GM12878 (cell line): ENCODE measurements at regions not wholly inside any gene's neighbourhood (a gene's known extent, or its start where the extent isn't known, plus 50 kb on each side); places are given as distances from the start of the nearest gene placed in this dataset.

Experiments
- CBX3 ChIP-seq: fragments of 200-600 bp; sonication (generic); IDR thresholded peaks from 2 replicates; pipeline ENCODE4 v1.6.1; 2016; ENCODE audit warnings: low read depth, borderline replicate concordance
- CBX5 ChIP-seq: sonication (generic); IDR thresholded peaks from 2 replicates; pipeline ENCODE4 v1.6.1; 2016; ENCODE audit warnings: low read depth, moderate library complexity, mild to moderate bottlenecking, inconsistent platforms
- CHD4 ChIP-seq: fragments of 200-600 bp; sonication (generic); IDR thresholded peaks from 2 replicates; pipeline ENCODE4 v1.6.1; 2016; ENCODE audit warnings: mild to moderate bottlenecking
- CREM ChIP-seq: IDR thresholded peaks from 2 replicates; pipeline ENCODE4 v1.6.1; 2014; ENCODE audit warnings: antibody characterized with exemption, low read depth
- DPF2 ChIP-seq: fragments of 450-650 bp; IDR thresholded peaks from 2 replicates; pipeline ENCODE4 v1.6.1; 2017; ENCODE audit warnings: mild to moderate bottlenecking
- ESRRA ChIP-seq: IDR thresholded peaks from 2 replicates; pipeline ENCODE4 v1.6.1; 2012; ENCODE audit warnings: mild to moderate bottlenecking, low read length, improper control_type of control experiment
- FOXK2 ChIP-seq: fragments of 450-650 bp; IDR thresholded peaks from 2 replicates; pipeline ENCODE4 v1.6.1; 2017; ENCODE audit warnings: mild to moderate bottlenecking, moderate library complexity
- GATAD2B ChIP-seq: fragments of 450-650 bp; conservative IDR thresholded peaks from 2 replicates; pipeline ENCODE4 v1.6.1; 2017; ENCODE audit warnings: low read depth, mild to moderate bottlenecking, moderate library complexity
- MEF2A ChIP-seq: IDR thresholded peaks from 2 replicates; pipeline ENCODE4 v1.6.1; 2011; ENCODE audit warnings: low read depth, mild to moderate bottlenecking, low read length, moderate library complexity; ENCODE audit not compliant: insufficient read depth
- MEF2B ChIP-seq: fragments of 450-650 bp; IDR thresholded peaks from 2 replicates; pipeline ENCODE4 v1.6.1; 2018; ENCODE audit warnings: mild to moderate bottlenecking, moderate library complexity; ENCODE audit not compliant: partially characterized antibody, poor library complexity, severe bottlenecking
- NFYB ChIP-seq: IDR thresholded peaks from 2 replicates; pipeline ENCODE4 v1.6.1; 2011; ENCODE audit warnings: low read depth, mild to moderate bottlenecking, low read length, improper control_type of control experiment, moderate library complexity; ENCODE audit not compliant: insufficient read depth
- NR2F1 ChIP-seq: fragments of 450-650 bp; conservative IDR thresholded peaks from 2 replicates; pipeline ENCODE4 v1.6.1; 2017; ENCODE audit warnings: mild to moderate bottlenecking
- PAX5 ChIP-seq: IDR thresholded peaks from 2 replicates; pipeline ENCODE4 v1.6.1; 2011; ENCODE audit warnings: low read depth, low read length, borderline replicate concordance
- POU2F2 ChIP-seq: IDR thresholded peaks from 3 replicates; pipeline ENCODE4 v1.6.1; 2011; ENCODE audit warnings: low read depth, mild to moderate bottlenecking, low read length, borderline replicate concordance
- RAD51 ChIP-seq: fragments of 450-650 bp; IDR thresholded peaks from 2 replicates; pipeline ENCODE4 v1.6.1; 2016; ENCODE audit warnings: moderate library complexity, mild to moderate bottlenecking, inconsistent platforms
- RBBP5 ChIP-seq: fragments of 200-600 bp; sonication (generic); conservative IDR thresholded peaks from 2 replicates; pipeline ENCODE4 v1.6.1; 2016
- RELA ChIP-seq: fragments of 450-650 bp; IDR thresholded peaks from 2 replicates; pipeline ENCODE4 v1.8.0; 2014; ENCODE audit warnings: borderline replicate concordance; ENCODE audit not compliant: partially characterized antibody
- RUNX3 ChIP-seq: IDR thresholded peaks from 2 replicates; pipeline ENCODE4 v1.6.1; 2012; ENCODE audit warnings: low read length, inconsistent platforms
- SMARCA5 ChIP-seq: fragments of 450-650 bp; IDR thresholded peaks from 2 replicates; pipeline ENCODE4 v1.6.1; 2017; ENCODE audit warnings: mild to moderate bottlenecking
- SPI1 ChIP-seq: IDR thresholded peaks from 2 replicates; pipeline ENCODE4 v1.6.1; 2011; ENCODE audit warnings: low read depth, mild to moderate bottlenecking, low read length, moderate library complexity, borderline replicate concordance; ENCODE audit not compliant: insufficient read depth
- TAF1 ChIP-seq: IDR thresholded peaks from 2 replicates; pipeline ENCODE4 v1.6.1; 2011; ENCODE audit warnings: mild to moderate bottlenecking, low read depth, low read length, borderline replicate concordance
- TBL1XR1 ChIP-seq: IDR thresholded peaks from 2 replicates; pipeline ENCODE4 v1.6.1; 2012; ENCODE audit warnings: low read depth, low read length, improper control_type of control experiment
- TCF3 ChIP-seq: IDR thresholded peaks from 2 replicates; pipeline ENCODE4 v1.6.1; 2012; ENCODE audit warnings: low read depth, mild to moderate bottlenecking, low read length, borderline replicate concordance; ENCODE audit not compliant: insufficient read depth
- TCF7 ChIP-seq: IDR thresholded peaks from 2 replicates; pipeline ENCODE4 v1.6.1; 2014; ENCODE audit warnings: antibody characterized with exemption, borderline replicate concordance
- ZNF207 ChIP-seq: fragments of 450-650 bp; IDR thresholded peaks from 2 replicates; pipeline ENCODE4 v1.6.1; 2014; ENCODE audit warnings: antibody characterized with exemption, mild to moderate bottlenecking, borderline replicate concordance
- ZNF622 ChIP-seq: fragments of 450-650 bp; IDR thresholded peaks from 2 replicates; pipeline ENCODE4 v1.6.1; 2017; ENCODE audit warnings: mild to moderate bottlenecking, inconsistent platforms
- ZZZ3 ChIP-seq: IDR thresholded peaks from 2 replicates; pipeline ENCODE4 v1.6.1; 2011; ENCODE audit warnings: low read depth; ENCODE audit not compliant: control insufficient read depth, insufficient read length
- TF ChIP-seq, protein P1 (sequence below): IDR thresholded peaks from 2 replicates; pipeline ENCODE4 v1.6.1; 2012; ENCODE audit warnings: low read depth, low read length, improper control_type of control experiment
- TF ChIP-seq, protein P2 (sequence below): IDR thresholded peaks from 2 replicates; pipeline ENCODE4 v1.6.1; 2011; ENCODE audit warnings: borderline replicate concordance, low read depth, mild to moderate bottlenecking, moderate library complexity, low read length; ENCODE audit not compliant: insufficient read depth, poor library complexity, severe bottlenecking
- TF ChIP-seq, protein P3 (sequence below): fragments of 150-350 bp; IDR thresholded peaks from 2 replicates; pipeline ENCODE4 v1.6.1; 2016; ENCODE audit warnings: low read depth, low read length

DNA sequence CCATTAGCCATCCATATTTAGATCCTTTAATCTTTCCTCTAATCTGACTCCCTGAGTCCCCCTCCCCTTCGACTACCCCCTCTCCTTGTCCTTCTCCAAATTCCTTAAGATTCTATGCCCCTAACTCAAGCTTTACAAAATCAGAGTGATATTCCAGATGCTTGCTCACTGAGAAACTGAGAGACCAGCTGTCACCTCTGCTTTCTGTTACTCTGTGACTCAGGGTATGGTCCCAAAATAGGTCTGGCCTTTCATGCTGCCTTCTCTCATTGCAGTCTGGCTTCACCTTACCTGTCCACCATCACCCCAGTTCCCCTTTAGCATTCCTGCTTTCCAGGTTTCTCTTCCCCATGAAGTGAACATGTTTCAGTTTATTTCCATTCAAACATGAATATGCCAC lies 383.3 kb upstream of the SLC30A5 start (continued):
- TF ChIP-seq ZNF207, result no peak
- no peak for TF ChIP-seq RBBP5
- no peak for TF ChIP-seq CHD4
- TF ChIP-seq, protein P1, sequence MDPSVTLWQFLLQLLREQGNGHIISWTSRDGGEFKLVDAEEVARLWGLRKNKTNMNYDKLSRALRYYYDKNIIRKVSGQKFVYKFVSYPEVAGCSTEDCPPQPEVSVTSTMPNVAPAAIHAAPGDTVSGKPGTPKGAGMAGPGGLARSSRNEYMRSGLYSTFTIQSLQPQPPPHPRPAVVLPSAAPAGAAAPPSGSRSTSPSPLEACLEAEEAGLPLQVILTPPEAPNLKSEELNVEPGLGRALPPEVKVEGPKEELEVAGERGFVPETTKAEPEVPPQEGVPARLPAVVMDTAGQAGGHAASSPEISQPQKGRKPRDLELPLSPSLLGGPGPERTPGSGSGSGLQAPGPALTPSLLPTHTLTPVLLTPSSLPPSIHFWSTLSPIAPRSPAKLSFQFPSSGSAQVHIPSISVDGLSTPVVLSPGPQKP, result no peak
- no peak for TF ChIP-seq RELA
- no peak for TF ChIP-seq TAF1
- no peak for TF ChIP-seq NR2F1
- TF ChIP-seq POU2F2, result no peak
- TF ChIP-seq SPI1, result peak; percentile 79
- TF ChIP-seq ESRRA, result no peak
- no peak for TF ChIP-seq ZNF622
- TF ChIP-seq CBX5, result no peak
- TF ChIP-seq TCF7, result no peak
- 0 out of 2 replicates have a peak, but pooled peaks have one; percentile 50 for TF ChIP-seq TCF3
- no peak for TF ChIP-seq TBL1XR1
- TF ChIP-seq ZZZ3, result no peak
- peak; percentile 90 for TF ChIP-seq MEF2A
- no peak for TF ChIP-seq DPF2
- peak; percentile 46; the same call in 1 of the 2 replicates for TF ChIP-seq CREM
- TF ChIP-seq, protein P2, sequence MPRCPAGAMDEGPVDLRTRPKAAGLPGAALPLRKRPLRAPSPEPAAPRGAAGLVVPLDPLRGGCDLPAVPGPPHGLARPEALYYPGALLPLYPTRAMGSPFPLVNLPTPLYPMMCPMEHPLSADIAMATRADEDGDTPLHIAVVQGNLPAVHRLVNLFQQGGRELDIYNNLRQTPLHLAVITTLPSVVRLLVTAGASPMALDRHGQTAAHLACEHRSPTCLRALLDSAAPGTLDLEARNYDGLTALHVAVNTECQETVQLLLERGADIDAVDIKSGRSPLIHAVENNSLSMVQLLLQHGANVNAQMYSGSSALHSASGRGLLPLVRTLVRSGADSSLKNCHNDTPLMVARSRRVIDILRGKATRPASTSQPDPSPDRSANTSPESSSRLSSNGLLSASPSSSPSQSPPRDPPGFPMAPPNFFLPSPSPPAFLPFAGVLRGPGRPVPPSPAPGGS, result no peak
- peak; percentile 58 for TF ChIP-seq MEF2B
- peak; percentile 56 for TF ChIP-seq RUNX3
- TF ChIP-seq GATAD2B, result no peak
- no peak for TF ChIP-seq NFYB
- TF ChIP-seq, protein P3, sequence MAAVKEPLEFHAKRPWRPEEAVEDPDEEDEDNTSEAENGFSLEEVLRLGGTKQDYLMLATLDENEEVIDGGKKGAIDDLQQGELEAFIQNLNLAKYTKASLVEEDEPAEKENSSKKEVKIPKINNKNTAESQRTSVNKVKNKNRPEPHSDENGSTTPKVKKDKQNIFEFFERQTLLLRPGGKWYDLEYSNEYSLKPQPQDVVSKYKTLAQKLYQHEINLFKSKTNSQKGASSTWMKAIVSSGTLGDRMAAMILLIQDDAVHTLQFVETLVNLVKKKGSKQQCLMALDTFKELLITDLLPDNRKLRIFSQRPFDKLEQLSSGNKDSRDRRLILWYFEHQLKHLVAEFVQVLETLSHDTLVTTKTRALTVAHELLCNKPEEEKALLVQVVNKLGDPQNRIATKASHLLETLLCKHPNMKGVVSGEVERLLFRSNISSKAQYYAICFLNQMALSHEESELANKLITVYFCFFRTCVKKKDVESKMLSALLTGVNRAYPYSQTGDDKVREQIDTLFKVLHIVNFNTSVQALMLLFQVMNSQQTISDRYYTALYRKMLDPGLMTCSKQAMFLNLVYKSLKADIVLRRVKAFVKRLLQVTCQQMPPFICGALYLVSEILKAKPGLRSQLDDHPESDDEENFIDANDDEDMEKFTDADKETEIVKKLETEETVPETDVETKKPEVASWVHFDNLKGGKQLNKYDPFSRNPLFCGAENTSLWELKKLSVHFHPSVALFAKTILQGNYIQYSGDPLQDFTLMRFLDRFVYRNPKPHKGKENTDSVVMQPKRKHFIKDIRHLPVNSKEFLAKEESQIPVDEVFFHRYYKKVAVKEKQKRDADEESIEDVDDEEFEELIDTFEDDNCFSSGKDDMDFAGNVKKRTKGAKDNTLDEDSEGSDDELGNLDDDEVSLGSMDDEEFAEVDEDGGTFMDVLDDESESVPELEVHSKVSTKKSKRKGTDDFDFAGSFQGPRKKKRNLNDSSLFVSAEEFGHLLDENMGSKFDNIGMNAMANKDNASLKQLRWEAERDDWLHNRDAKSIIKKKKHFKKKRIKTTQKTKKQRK, result no peak
- no peak for TF ChIP-seq RAD51
- TF ChIP-seq PAX5, result peak; percentile 22; the same call in 1 of the 2 replicates
- no peak for TF ChIP-seq CBX3
- no peak for TF ChIP-seq SMARCA5
- no peak for TF ChIP-seq FOXK2
